ENCODE measurements at regions not wholly inside any gene's neighbourhood (a gene's known extent, or its start where the extent isn't known, plus 50 kb on each side); places are given as distances from the start of the nearest gene placed in this dataset.

GRCh38 chr2:144904612-144905011 lies 384.7 kb upstream of the ZEB2 start:
- TF ChIP-seq CTCF (IDR thresholded peaks at IDR 0.05) (no peak), POLR2A (IDR thresholded peaks at IDR 0.05) (no peak)
